HG02588 (cell line): ENCODE measurements at regions not wholly inside any gene's neighbourhood (a gene's known extent, or its start where the extent isn't known, plus 50 kb on each side); places are given as distances from the start of the nearest gene placed in this dataset.
"Not testable (repeated sequence)": the region's sequence is repeated elsewhere in the genome, so short reads cannot be mapped to it uniquely, and the experiment has no call there.

Source experiments
- ATAC-seq: cut with Tn5 transposase; IDR thresholded peaks from one replicate; pipeline ENCODE4 v1.9.1; 2021; ENCODE audit warnings: mild to moderate bottlenecking, moderate library complexity; ENCODE audit not compliant: unreplicated experiment

DNA sequence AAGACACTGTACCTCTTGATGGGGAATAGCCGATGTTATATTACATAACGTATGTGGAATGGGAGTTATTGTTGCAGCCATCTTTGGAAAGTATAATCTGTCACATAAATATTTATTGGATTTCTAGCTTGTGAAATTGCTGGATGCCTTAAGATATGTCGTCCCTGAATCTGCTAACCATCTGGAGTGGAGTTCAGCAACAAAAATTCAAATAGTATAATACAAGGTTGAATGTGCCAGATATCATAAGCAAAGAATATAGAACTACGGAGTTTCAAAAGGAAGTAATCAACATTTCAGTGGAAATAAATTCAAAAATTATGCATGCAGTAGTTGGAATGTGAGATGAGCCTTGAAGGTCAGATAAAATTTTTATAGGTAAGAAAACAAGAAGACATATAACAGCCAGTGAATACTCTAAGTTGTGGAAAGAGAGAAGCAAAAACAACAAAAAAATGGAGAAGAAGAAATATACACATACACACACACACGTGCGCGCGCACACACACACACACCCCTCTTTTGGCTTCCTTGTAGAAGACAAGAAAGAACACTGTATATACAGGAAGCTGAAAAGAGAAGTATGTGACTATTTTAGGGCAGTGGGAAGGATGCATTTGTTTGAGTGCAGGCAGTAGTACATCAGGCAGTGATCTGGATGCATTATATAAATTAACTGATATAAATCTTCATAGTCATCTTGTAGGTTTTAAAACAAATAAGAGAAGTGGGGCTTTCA, 516.7 kb downstream of the KCNT2 start:
- ATAC-seq, result no peak

DNA sequence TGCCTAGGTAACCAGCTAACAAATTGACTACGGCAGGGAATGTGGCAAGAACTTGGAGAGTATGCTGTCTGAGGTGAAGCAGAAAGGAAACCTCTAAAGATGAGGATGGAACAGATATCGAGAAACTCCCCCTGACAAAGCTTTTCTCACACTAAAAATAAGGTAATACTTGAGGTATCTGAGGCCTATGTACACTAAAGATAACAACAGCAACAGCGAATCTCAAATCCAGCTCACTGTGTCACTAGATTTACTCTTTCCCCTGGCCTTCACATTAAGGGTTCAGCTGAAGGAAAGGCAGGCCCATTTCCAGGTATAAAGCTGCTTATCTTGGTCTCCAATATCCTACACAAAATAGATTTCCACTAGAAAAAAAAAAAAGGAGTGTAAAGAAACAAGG, 518.0 kb downstream of the KCNT2 start:
- ATAC-seq, result no peak

DNA sequence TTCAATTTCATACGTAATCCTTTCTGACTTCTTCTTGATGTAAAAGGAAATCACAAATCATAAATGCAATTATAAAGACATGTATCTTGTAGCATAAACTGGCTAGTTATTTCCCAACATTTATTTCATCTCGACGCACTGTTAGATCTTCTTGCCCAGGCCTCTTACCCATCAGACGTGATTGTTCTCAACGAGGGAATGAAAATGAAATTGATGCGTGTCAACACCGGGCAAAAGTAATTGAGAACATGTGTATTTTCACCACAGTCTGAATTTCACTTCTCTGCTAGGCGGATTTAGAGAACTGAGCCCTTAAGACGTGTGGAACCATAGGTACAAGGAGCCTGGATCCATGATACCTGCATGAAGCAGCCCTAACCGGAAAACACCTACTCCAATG, 519.7 kb downstream of the KCNT2 start:
- ATAC-seq, result no peak

DNA sequence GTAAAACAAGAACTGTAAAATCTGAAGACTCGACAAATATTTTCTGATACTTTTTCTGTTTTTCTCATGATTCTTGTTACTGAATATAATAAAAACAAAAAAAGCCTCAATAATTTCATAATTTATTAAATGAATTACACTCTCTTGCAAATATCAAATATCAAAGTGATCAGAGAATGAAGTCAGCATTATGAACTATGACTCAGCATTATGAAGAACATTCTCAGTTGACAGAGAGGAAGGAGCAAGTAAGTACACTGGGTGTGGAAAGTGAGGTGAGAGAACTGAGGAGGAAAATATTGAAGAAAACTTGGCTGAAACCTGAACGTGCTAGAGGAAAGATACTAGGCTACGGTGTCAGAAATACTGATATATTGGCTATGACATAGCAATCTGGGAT, 529.5 kb downstream of the KCNT2 start:
- no peak for ATAC-seq

DNA sequence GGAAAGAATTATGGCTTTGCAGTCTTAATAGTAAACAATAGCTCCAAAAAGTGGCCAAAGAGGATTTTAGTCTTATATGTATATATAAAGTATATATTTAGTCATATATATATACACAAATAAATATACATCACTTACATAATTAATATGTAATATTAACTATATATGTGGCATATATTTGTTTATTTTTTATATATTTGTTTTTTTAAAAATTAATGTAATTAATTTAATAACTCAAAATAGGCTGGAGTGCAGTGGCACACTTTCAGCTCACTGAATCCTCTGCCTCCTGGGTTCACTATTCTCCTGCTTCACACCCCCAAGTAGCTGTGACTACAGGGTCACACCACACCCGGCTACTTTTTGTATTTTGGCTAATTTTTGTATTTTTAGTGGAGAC, 532.6 kb downstream of the KCNT2 start:
- no peak for ATAC-seq

DNA sequence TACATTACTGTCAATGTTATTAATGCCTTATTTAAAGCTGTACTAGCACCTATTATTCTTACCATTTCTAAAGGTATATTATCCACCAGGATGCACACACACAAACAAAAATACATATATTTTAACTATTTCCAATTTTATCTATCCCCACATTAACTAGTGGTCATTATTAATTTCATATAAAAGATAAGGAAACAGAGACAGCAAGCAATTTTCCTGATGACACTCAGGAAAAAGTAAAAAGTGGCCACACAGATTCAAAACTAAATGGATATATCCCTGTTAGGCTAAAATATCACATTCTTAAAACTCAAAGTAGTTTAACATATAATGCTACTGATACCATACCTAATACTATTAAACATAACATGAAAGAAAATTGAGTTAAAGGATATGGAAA, 534.1 kb downstream of the KCNT2 start:
- ATAC-seq, result no peak

DNA sequence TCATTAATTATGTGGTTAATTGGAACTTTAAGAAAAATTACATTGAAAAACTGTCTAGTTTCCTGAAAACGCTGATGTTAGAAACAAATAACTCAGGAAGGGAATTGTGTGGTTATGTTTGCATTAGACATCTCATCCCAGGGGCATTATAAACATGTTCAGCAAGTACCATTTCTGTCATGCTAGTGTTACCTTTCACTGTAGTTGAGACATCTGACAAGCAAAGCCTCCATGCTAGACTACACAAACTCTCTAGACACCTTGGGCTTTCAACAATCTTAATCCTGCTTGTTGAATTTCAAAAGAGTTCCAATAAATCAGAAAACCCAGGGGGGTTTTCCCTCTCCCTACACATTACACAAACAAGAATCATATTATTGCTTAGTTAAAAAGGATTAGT, 536.8 kb downstream of the KCNT2 start:
- no peak for ATAC-seq

DNA sequence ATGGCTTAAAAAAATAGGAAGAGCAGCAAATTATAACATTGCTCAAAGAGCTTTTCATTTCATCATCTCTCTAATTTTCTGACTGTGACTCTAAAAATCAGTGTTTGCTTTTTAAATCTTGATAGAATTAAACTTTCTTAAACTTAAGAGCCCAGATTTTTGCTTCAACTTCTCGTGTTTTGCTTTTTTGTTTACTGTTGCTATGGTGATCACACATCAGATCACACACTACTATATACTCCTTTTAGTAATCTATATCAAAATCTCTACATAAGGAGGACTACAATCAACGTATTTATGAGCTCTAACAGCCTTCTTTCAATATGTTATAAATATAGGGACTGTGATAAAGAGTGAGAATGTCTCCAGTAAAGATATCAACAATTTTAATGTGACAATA, 537.3 kb downstream of the KCNT2 start:
- no peak for ATAC-seq

DNA sequence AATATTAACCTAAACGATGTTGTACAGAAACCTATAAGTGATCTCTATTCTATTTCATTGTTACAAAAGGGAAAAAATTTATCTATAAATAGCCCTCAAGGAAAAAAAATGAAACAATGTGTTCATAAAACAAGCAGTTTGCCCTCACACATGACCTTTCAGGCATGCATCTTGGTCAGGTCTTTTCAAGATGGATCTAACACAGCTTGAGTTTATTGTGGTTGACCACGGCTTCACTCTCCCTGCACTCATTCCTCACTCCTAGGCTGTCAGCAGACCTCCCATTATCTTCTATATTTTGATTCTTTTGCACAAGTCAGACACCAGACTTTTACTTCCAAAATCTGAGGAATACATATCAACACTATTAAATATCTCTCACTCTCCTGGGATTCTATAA, 544.3 kb downstream of the KCNT2 start:
- ATAC-seq, result no peak

DNA sequence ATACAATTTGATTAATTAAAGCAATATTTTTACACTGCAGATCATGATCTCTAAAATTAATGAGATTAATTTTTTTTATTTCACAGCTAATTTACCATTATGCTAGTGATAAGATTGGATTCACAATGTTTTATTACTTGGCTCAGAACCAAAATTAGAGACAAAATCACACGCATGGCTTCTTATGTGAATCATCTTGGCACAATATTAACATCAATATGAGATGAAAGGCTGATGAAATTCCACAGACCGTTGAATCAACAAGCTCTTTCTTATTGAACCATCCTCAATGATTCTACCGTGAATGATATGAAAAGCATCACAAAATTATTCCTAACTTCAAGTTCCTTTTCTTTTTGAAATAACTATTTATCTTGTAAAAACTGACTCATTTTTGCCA, 544.9 kb downstream of the KCNT2 start:
- no peak for ATAC-seq

DNA sequence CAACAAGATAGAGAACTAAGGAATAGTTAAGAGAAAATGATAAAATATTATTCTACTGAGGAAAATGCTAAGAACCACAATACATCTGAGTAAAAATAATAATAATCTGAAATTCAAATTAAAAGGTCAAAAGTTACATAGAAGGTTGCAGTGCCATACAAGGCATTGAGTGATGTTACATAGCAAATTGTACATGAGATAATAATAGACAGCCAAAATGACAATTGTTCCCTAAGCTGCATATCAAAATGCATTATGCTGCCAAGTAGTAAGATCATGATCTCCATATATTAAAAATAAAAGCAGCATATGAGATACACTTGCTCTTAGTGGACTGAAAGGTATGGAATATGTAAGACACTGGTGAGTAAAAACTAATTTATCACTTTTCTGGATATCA, 547.7 kb downstream of the KCNT2 start:
- no peak for ATAC-seq

DNA sequence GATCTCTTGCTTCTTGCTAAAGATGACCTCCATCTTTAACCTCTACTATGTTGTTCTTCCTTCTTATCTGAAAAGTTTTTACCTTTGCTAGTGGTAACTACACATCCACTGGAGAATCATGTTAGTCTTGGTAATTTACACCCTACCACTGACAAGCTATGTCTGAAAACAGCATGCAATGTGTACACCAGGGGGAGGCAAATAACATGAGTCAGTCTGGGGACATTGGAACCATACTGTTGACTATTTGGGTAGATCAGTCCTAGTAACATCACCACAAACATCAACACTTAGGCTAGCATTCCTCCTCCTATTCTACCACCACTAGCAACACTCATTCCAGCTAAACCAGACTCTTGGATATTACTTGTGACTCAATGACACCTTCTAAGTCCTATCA, 549.0 kb downstream of the KCNT2 start:
- no peak for ATAC-seq

DNA sequence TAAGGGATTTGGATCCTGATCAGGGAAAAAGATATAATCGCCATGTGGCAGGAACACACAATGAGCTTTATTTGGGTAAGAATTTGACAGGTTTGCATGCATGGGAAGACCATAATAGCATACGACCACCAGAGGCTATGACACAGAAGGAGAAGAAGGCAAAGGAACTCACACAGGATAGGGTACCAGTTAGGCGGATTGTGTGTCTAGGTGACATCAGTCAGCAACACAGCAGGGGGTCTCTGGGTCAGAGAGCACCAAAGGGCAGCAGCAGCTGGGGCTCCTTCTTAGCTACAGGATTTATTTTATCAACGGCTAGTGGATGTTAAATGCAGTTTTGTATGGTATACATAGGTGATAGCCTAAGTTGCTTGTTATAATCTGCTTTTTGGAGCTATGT, 551.3 kb downstream of the KCNT2 start:
- no peak for ATAC-seq

DNA sequence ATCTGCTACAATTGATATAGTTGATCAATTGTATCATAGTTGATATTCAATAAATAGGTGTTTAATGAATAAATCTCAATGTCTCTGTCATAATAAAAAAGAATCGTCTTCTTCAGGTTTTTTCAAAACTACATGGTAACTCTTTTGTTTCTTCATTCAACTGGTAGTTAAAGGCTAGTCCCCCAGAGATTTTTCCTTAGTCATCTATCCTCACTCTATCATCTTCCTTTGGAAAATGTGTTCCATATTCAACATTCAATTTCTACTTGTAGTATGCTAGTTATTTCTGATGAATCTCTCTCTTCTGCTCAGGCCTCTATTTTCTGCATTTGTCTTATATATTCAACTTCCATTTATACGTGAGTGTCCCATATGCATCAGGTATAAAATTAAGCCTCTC, 558.8 kb downstream of the KCNT2 start:
- no peak for ATAC-seq

DNA sequence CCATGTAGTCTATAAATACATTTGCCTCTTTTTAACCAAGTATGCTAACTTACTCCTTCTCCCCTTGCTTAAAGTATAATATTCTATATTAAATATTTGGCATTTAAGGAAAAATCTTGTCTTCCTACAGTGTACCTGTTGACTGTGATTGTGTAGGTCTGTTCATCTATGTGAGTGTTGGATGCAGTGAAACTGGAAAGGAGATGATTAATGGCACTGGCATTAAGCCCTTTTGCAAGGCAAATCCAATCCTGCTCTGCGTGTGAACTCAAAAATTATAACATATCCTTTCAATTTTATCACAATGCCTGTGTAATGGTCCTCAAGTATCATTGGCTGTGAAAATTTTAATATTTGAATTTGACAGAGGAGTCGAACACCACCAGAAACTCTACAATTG, 565.0 kb downstream of the KCNT2 start:
- ATAC-seq, result no peak

DNA sequence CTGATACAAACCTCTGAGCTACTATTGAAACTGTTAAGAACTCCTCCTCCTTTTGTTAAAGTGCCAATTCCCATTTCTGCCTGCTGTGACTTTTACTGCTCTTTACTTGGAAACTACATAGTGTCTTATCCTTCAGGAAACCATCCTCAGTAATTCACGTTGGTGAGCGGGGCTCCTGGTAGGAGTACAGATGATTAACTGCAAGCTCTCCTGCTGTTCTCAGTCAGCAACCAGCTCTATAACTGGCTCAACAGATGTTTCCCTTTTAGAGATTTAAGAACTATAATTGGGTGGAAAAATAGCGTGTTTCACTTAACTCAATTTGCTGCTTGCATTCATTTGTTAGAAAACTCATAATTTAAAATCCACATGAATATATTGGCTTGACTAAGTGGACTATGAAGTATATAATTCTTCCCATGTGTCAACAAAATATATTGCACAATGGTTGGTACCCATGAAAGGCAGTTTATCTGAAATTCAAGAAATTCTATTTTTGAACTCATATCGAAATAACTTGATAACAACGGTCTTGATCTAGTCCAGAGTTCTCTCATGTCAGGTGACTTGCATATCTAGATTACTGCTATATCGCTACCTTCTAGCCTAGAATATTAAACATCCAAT, 574.0 kb downstream of the KCNT2 start:
- ATAC-seq, result no peak

DNA sequence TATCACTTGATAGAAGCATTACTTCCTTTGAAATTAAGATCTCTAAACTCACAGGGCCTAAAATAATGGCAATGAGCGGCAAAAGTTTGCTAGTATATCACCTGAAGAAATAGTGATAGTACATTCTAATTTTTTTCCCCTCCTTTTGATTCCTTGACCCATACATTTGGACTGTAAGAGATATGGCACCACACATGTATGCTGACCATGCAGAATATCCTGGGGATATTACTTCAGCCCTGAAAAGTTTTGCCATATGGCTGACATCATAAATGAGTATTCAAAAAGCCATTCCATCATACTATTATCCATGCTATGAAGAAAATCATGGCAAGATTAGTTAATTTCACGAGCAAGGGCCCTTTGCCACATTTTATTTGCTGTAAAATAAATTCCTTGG, 576.9 kb downstream of the KCNT2 start:
- ATAC-seq, result not testable (repeated sequence)

DNA sequence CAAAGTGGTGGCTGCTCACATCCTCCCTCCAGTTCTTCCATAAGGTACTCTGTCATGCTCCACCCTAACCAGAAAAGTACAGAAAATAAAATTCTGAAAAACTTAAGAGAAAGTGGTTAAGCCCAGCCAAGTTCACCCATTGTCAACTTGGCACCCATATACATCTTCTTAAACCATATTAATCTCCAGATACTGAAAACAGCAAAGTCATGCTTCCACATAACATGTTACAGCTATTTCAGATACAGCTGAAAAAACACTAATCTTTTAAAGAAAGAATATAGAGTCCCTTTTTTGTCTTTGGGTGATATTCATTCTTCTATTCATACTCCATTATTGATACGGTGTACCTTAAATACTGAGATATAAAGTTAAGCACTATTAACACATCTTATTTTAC, 577.8 kb downstream of the KCNT2 start:
- ATAC-seq, result no peak

DNA sequence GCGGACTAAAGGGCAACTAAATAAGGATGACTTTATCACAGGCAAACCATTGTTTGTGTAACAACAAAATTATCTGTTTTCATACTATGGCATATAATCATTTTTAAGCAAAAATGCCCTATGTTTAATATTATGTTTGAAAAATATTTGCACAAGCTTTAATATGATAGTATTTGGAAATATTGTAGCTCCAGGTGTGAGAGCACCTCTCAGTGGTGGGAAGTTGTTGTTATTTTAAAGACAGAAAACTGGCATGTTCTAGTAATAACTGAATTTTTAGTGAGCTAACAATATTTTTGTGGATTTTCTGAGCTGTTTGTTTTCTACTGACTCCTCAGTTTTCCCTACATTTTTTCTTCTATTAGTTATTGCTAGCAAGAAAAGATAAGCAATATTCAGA, 578.8 kb downstream of the KCNT2 start:
- ATAC-seq, result no peak

DNA sequence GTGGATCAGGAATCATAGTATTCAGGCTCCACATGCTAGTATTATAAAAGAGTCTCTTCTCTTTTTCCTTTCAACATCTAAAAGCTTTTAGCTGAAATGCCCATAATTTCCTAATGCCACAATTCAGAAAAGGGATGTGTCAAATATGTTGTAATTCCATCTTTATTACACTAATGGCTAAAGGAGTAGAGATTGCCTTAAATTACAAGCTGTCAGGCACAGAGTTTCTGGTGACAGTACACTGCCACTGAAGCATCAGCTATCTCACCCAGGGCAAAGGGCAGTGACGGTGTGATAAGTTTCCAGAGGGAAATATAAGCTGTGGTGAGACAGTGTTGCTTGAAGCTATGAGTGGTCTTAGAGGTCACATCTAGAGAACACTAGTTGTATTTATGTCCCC, 581.1 kb downstream of the KCNT2 start:
- no peak for ATAC-seq

DNA sequence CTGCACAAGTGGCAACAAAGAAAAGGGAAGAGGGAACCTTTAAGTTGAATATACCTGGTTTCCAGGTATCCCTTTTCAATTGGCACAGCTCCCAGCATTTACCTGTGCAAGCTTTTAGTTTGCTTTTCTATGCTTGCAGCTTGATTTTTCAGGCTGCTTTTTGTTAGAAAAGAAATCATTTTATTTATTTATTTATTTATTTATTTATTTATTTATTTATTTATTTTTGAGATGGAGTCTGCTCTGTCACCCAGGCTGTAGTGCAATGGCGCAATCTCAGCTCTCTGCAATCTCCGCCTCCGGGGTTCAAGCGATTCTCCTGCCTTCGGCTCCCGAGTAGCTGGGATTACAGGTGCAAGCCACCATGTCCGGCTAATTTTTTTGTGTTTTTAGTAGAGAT, 587.1 kb downstream of the KCNT2 start:
- ATAC-seq, result not testable (repeated sequence)

DNA sequence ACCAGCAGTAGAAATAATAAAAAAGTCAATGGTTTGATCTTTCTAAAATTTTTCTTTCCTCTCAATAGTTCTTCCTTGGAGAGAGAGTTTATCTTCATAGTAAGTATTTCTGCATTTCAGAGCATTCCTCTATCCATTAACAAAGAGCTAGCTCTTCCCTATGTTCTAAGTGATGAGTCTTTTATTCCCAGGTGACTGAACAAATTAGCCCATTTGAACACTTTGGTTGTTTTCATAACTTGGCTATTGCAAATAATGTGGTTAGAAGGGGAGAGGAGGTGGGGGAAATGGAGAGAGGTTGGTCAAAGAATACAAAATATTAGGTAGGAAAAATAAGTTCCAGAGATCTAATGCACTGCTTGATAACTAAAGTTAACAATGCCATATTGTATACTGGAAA, 598.9 kb downstream of the KCNT2 start:
- no peak for ATAC-seq

DNA sequence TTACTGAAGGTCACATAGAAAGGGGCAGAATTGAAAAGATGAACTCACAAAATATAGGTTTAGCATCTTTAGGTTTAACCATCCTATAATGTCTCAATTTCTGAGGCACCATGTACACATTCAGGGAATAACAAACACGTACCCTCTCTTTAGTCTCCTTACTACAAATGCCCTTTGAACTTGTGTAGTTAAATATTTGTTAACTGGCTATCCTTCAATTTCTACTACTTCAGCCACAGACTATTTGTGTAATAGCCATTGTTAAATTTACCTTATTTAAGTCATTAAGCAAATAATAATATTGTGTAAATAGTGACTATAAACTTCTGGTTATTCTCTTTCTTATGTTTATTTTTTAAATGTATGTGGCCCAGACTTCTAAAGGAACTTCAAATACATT, 600.5 kb downstream of the KCNT2 start:
- no peak for ATAC-seq
